ENCODE measurements at regions not wholly inside any gene's neighbourhood (a gene's known extent, or its start where the extent isn't known, plus 50 kb on each side); places are given as distances from the start of the nearest gene placed in this dataset.

GRCh38 chr6:29999416-29999815 lies 57.1 kb downstream of the HLA-A start:
- no peaks in the 10 kb centered on the region for H3K9me3 ChIP-seq
- WGBS, 3 donors: 79 to 100% (median 89%) methylated on average over 1 of the region's 1 CpG
- H3K27me3 ChIP-seq: no peaks in the 10 kb centered on the region
- intact Hi-C loops (cut with DNase I): no loop called here
- no peak overlapping the region for H3K27ac ChIP-seq
- no peak overlapping the region for H3K4me3 ChIP-seq
- H3K4me1 ChIP-seq (ENCODE audit: insufficient read depth): no peaks in the 10 kb centered on the region
- no peaks in the 10 kb centered on the region for H3K36me3 ChIP-seq
- no peak for TF ChIP-seq POLR2A (IDR thresholded peaks at IDR 0.05)
- TF ChIP-seq CTCF (IDR thresholded peaks at IDR 0.05): no peak
- TF ChIP-seq EP300 (IDR thresholded peaks at IDR 0.05): no peak
- no peak for DNase-seq

DNA sequence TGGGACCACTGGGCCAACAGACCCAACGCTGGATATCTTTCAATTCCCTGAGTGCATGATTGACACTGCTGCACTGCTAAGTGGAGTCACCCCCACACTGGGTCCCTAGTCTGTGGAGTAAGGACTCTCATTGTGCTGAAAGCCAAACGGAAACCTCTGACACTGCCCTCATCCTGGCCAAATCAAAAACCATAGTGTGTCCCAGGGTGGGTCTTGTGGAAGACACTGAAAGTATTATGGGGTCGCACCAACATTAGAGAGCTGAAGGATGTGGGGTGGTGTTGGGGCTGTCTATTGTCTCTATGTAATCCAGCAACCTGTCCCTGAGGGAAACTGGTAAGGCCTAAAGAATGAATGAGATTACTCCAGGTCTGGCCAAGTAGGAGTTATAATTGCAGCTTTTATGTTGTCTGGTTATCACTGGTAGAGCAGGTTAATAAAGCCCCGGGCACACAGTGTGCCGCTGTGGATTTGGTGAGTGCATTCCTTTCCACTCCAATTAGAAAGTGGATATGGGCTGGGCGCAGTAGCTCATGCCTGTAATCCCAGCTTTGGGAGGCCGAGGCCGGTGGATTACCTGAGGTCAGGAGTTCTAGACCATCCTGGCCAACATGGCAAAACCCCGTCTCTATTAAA lies 57.9 kb downstream of the HLA-A start:
- WGBS, 3 donors: 81 to 95% (median 84%) methylated on average over 9 of the region's 9 CpGs

GRCh38 chr6:30002871-30003270 lies 58.2 kb upstream of the POLR1H start:
- H3K27me3 ChIP-seq: no peaks in the 10 kb centered on the region
- no peaks in the 10 kb centered on the region for H3K36me3 ChIP-seq
- no peaks in the 10 kb centered on the region for H3K9me3 ChIP-seq
- H3K4me1 ChIP-seq (ENCODE audit: insufficient read depth): peaks cover 10% of the 10 kb centered on the region
- WGBS, 3 donors: 54 to 74% (median 58%) methylated on average over 3 of the region's 3 CpGs
- no peak overlapping the region for H3K4me3 ChIP-seq
- no peak overlapping the region for H3K27ac ChIP-seq
- TF ChIP-seq POLR2A (IDR thresholded peaks at IDR 0.05) (no peak), EP300 (IDR thresholded peaks at IDR 0.05) (no peak), CTCF (IDR thresholded peaks at IDR 0.05) (no peak)
- intact Hi-C loops (cut with DNase I): no loop called here
- no peak for DNase-seq

More for the DNA sequence above, 57.9 kb downstream of the HLA-A start:
- DNase-seq: no peak
- H3K36me3 ChIP-seq: no peaks in the 10 kb centered on the region
- no peak overlapping the region for H3K27ac ChIP-seq
- H3K27me3 ChIP-seq: no peaks in the 10 kb centered on the region
- H3K4me3 ChIP-seq: no peak overlapping the region
- TF ChIP-seq EP300 (IDR thresholded peaks at IDR 0.05) (no peak), POLR2A (IDR thresholded peaks at IDR 0.05) (no peak), CTCF (IDR thresholded peaks at IDR 0.05) (no peak)
- intact Hi-C loops (cut with DNase I): no loop called here
- no peaks in the 10 kb centered on the region for H3K9me3 ChIP-seq
- no peaks in the 10 kb centered on the region for H3K4me1 ChIP-seq (ENCODE audit: insufficient read depth)

- 95 to 98% (median 97%) methylated on average over 3 of the region's 3 CpGs for WGBS, 3 donors
- DNase-seq: no peak
- no peaks in the 10 kb centered on the region for H3K36me3 ChIP-seq
- intact Hi-C loops (cut with DNase I): no loop called here
- no peak overlapping the region for H3K4me3 ChIP-seq
- H3K9me3 ChIP-seq: no peaks in the 10 kb centered on the region
- no peaks in the 10 kb centered on the region for H3K27me3 ChIP-seq
- H3K27ac ChIP-seq: no peak overlapping the region
- no peak for TF ChIP-seq EP300 (IDR thresholded peaks at IDR 0.05)
- no peak for TF ChIP-seq POLR2A (IDR thresholded peaks at IDR 0.05)
- H3K4me1 ChIP-seq (ENCODE audit: insufficient read depth): peaks cover 10% of the 10 kb centered on the region
These were observed 55.6 kb upstream of the POLR1H start for GRCh38 chr6:30005482-30005881.
